Heart left ventricle (tissue), 13 donors: ENCODE measurements at regions not wholly inside any gene's neighbourhood (a gene's known extent, or its start where the extent isn't known, plus 50 kb on each side); places are given as distances from the start of the nearest gene placed in this dataset.

ENCODE experiments used
- CTCF ChIP-seq, 12 donors: fragments of 200-600 bp; sonication (generic) in 4 of 12; IDR thresholded peaks; one replicate each; pipeline versions ENCODE4 v1.5.0 to v1.8.0; 2018 to 2022; ENCODE audit warnings: antibody characterized with exemption in 12 of 12, mild to moderate bottlenecking in 5 of 12
- POLR2A ChIP-seq, 2 donors: fragments of 450-650 bp; IDR thresholded peaks; one replicate each; pipeline ENCODE4 v1.6.1; 2017; ENCODE audit warnings: antibody characterized with exemption in 2 of 2, mild to moderate bottlenecking in 2 of 2, moderate library complexity in 2 of 2
- donor health status: ischemic (EF 13 %, LVEDD 7.1; RV severe dilation, severe dysfunction).
- donor health status: DM: no; HTN: yes; CAD: no.
- donor health status: DM: no; HTN: no; CAD: no.
- donor health status: ischemic (EF 25% LVEDD 6.9; RV normal size, moderate dysfunction).
- donor health status: ischemic (EF 25% LVEDD 5.7; RV mildly dilated, moderate dysfunction).
- donor health status: ischemic (EF 35%, LVEDD 5.7; RV mildly dilated, moderate dysfunction).
- donor health status: nonischemic (EF 11% LVEDD 7.7; RV severe dilation, severe dysfunction).
- donor health status: DM: yes; HTN: yes; CAD: no.
- donor health status: PGD.
- donor health status: ischemic (EF 29% LVEDD 5.4; RV normal size, mild dysfunction).
- donor health status: nonischemic (EF 23%, LVEDD 6.1; RV moderate dilation, normal function).

- TF ChIP-seq CTCF (IDR thresholded peaks at IDR 0.05) (no peak), POLR2A (IDR thresholded peaks at IDR 0.05) (no peak)
These were observed 296.5 kb upstream of the SLC35B3 start for GRCh38 chr6:8731874-8732273.
